Naive B cell (primary cell): ENCODE measurements at regions not wholly inside any gene's neighbourhood (a gene's known extent, or its start where the extent isn't known, plus 50 kb on each side); places are given as distances from the start of the nearest gene placed in this dataset.
A peak's percentile ranks its signal among the peaks of the same experiment; 100 is the strongest.
"Not testable (repeated sequence)": the region's sequence is repeated elsewhere in the genome, so short reads cannot be mapped to it uniquely, and the experiment has no call there.

Experiments
- ATAC-seq, 2 donors: fragments of 150-1000 bp; cut with Tn5 transposase; 2 replicates each; pipeline ENCODE4 v1.10.0; 2021; ENCODE audit warnings: low read depth in 2 of 2, mild to moderate bottlenecking in 2 of 2, moderate library complexity in 2 of 2
- DNase-seq: peaks from one replicate; pipeline ENCODE4 v3.0.0; 2022
- H3K27ac Mint-ChIP-seq, 6 donors: one replicate each; pipeline ENCODE4 v1.8.0; 2020 to 2022; ENCODE audit warnings: mild to moderate bottlenecking in 6 of 6, mixed read lengths in 6 of 6, moderate library complexity in 5 of 6, inconsistent platforms in 2 of 6
- H3K27me3 Mint-ChIP-seq, 3 donors: one replicate each; pipeline ENCODE4 v1.8.0; 2021 to 2022; ENCODE audit warnings: mixed read lengths in 3 of 3, mild to moderate bottlenecking in 1 of 3
- H3K36me3 Mint-ChIP-seq, 2 donors: one replicate each; pipeline ENCODE4 v1.8.0; 2020 to 2022; ENCODE audit warnings: mixed read lengths in 2 of 2, inconsistent platforms in 1 of 2, mild to moderate bottlenecking in 1 of 2
- H3K4me1 Mint-ChIP-seq, 3 donors: one replicate each; pipeline ENCODE4 v1.8.0; 2020 to 2022; ENCODE audit warnings: mixed read lengths in 3 of 3, inconsistent platforms in 1 of 3, mild to moderate bottlenecking in 1 of 3, moderate library complexity in 1 of 3
- H3K4me3 Mint-ChIP-seq, 8 donors: one replicate each; pipeline ENCODE4 v1.8.0; 2020 to 2022; ENCODE audit warnings: mild to moderate bottlenecking in 8 of 8, mixed read lengths in 8 of 8, moderate library complexity in 8 of 8, inconsistent platforms in 2 of 8
- H3K9me3 Mint-ChIP-seq, 7 donors: one replicate each; pipeline ENCODE4 v1.8.0; 2020 to 2022; ENCODE audit warnings: mixed read lengths in 7 of 7, mild to moderate bottlenecking in 5 of 7, inconsistent platforms in 2 of 7, moderate library complexity in 1 of 7

DNA sequence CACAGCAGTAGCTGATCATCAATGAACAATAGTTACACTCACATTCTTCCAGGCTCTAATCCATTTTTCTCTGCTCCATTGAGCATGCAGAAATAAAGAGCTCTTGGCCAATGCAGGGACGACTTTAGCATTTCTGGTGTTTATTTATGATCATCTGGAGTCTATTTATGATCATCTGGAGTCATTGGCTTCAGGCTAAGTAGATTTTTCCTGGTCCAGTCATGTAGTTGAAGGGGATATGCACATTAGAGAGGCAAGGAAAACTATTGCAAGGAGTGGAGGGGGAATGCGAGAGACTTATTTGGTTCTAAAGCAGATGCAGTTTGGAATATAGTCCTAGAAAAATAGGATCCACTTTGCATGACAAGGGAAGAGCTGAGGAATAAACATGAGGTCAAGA is 113.0 kb upstream of the PRSS12 start:
- H3K27me3 Mint-ChIP-seq, H3K9me3 Mint-ChIP-seq, H3K4me1 Mint-ChIP-seq, H3K4me3 Mint-ChIP-seq, ATAC-seq, H3K27ac Mint-ChIP-seq, DNase-seq, H3K36me3 Mint-ChIP-seq: not testable (repeated sequence)

DNA sequence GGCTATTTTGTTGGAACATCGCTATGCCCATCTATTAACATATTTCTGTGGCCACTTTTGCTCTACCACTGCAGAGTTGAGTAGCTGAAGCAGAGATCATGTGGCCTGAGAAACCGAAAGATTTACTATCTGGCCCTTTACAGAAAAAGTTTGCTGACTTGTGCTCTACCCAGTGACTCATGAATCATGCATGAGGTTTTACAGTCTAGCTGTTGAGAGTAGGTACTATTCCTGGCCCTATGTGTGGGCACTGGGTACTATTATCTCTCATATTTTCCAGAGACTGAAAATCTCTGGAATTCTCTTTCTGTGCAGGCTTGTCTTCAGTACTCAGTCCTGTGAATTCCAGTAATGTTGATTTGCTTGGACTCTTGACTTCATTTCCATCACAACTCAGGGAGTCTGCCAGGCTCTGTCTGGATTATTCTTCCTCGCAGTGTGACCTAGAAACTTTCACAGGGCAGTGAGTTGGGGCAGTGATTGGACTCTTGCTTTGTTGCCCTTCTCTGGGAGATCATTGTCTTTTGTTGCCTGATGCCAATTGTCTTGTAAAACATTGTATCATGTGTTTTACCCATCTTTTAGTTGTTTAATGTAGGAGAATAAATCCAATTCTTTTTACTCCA is 121.3 kb upstream of the PRSS12 start:
- H3K9me3 Mint-ChIP-seq, H3K27me3 Mint-ChIP-seq, H3K4me3 Mint-ChIP-seq, ATAC-seq, H3K36me3 Mint-ChIP-seq, H3K4me1 Mint-ChIP-seq, DNase-seq, H3K27ac Mint-ChIP-seq: not testable (repeated sequence)

GRCh38 chr4:118474771-118475170 is 122.0 kb upstream of the PRSS12 start:
- not testable (repeated sequence) for H3K9me3 Mint-ChIP-seq, ATAC-seq, H3K4me1 Mint-ChIP-seq, DNase-seq, H3K27me3 Mint-ChIP-seq, H3K36me3 Mint-ChIP-seq, H3K4me3 Mint-ChIP-seq, H3K27ac Mint-ChIP-seq

DNA sequence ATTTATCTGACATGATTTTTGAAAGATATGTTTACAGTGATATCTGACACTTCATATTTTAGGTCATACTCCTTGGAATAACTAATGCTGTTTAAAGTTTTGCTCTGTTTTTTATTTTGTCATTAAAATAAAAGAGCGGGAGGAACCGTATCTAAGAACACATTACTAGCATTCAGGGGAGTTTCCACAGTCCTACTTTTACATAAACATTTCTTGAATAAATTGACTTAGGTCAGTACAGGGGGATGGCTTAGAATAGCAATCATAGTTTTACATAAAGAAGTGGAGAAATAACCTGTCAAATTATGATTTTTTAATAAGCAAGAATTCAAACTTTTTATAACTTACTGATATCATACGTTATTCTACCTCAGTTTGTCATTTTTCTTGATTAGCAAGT is 123.1 kb upstream of the PRSS12 start:
- not testable (repeated sequence) for H3K9me3 Mint-ChIP-seq, H3K4me3 Mint-ChIP-seq, DNase-seq, H3K27ac Mint-ChIP-seq, H3K4me1 Mint-ChIP-seq, ATAC-seq, H3K27me3 Mint-ChIP-seq, H3K36me3 Mint-ChIP-seq

GRCh38 chr4:118477826-118478225 is 125.0 kb upstream of the PRSS12 start:
- not testable (repeated sequence) for H3K4me1 Mint-ChIP-seq, DNase-seq, H3K9me3 Mint-ChIP-seq, H3K27me3 Mint-ChIP-seq, H3K4me3 Mint-ChIP-seq, ATAC-seq, H3K27ac Mint-ChIP-seq, H3K36me3 Mint-ChIP-seq

DNA sequence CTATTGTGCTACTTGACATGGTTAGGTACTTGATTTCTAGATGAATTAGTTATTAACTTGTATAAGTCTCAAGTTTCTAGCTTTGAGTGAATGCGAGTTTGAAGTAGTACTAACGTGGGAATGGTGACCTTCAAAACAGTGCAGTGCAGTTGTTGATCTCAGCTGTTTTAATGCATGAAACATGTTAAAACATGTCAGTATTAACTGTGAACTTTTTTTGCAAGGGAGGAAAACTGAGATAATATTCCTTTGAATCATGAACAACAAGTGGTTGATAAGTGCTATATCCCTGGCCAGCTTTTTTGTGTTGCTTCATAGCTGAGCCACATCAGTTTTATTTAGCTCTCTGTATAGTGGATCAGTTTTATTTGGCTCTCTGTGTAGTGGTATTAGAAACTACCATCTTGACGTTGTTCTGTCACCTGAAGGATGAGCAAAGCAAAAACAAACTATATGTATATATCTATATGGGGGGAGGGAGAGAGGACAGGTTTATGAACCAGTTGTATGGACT is 133.1 kb upstream of the PRSS12 start:
- not testable (repeated sequence) for H3K36me3 Mint-ChIP-seq, H3K4me3 Mint-ChIP-seq, H3K9me3 Mint-ChIP-seq, H3K27me3 Mint-ChIP-seq, DNase-seq, H3K4me1 Mint-ChIP-seq, ATAC-seq, H3K27ac Mint-ChIP-seq

DNA sequence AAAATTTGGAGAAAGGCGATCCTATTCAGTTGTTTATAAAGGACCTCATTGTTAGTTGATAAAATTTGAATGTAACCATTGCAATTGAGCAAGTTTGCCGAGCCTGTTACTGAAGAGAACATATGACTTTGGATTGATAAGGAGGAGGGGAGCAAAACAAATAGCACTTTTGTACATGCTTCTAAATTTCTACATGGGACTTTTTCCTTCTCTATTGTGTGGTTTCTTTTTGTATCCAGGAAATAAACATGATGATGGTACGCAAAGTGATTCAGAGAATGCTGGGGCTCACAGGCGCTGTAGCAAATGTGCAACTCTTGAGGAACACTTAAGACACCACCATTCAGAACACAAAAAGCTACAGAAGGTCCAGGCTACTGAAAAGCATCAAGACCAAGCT is 140.2 kb upstream of the PRSS12 start:
- H3K4me1 Mint-ChIP-seq, DNase-seq, H3K9me3 Mint-ChIP-seq, H3K27me3 Mint-ChIP-seq, ATAC-seq, H3K36me3 Mint-ChIP-seq, H3K4me3 Mint-ChIP-seq: not testable (repeated sequence)
- peak overlapping the region in 1 of 6 donors; percentile 11 for H3K27ac Mint-ChIP-seq

DNA sequence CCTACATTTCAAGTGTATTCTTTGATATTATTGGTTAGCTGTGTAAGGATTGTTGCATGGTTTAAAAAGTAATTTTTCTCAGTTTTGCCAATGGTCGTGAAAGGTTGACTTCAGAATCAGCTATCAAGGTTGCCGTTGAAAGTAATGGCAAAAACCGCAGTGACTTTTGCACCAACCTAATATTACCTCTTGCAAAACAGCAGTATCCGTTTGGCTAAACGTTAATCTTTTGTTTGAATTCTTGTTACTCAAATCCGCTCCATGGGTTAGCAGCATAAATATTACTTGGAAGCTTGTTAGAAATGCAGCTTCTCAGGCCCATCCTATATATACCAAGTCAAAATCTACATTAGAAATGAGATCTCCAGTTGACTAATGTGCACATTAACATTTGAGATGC is 141.6 kb upstream of the PRSS12 start:
- H3K36me3 Mint-ChIP-seq, H3K4me3 Mint-ChIP-seq, DNase-seq, H3K4me1 Mint-ChIP-seq, H3K27ac Mint-ChIP-seq, ATAC-seq, H3K9me3 Mint-ChIP-seq: not testable (repeated sequence)
- peaks cover 0 to 12% (median 0%) of the 10 kb centered on the region in 3 donors for H3K27me3 Mint-ChIP-seq

DNA sequence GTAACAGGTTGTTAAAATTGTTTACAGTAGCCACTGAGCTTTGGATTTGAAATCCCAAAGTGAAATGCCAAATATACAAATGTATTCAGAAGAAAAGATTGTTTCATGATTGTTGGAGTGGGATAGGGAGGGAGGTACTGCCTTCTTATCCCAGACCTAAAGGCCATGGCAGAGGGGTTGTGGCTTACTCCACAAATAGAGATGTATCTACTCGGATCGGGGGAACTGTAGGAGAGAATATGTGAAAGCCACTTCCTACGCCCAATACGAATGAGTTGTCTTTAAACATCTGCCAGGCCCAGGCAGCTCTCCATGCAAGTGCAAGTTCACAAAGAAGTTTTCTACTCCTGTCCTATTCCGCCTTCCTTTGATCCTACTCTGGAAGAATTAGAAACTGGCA is 150.2 kb upstream of the PRSS12 start:
- not testable (repeated sequence) for ATAC-seq, H3K9me3 Mint-ChIP-seq, H3K27me3 Mint-ChIP-seq, H3K4me3 Mint-ChIP-seq, H3K4me1 Mint-ChIP-seq, H3K36me3 Mint-ChIP-seq, H3K27ac Mint-ChIP-seq, DNase-seq

DNA sequence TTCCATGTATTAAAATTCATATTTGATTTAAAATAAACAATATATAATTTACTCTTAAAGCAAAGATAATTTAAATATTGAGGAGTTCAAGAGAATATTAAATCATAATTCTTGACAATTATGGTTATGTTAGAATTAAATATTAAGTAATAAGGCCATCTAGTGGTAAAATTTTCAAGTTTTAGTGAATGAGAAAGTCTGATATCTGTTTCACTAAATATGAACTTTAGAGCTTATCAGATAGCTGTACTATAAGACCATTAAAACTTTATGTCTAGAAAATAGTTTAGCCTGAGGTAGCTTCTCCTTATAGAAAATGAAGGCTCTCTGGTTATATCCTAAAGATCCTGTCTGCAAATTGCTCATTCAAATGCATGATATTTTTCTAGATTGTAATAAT is 152.1 kb upstream of the PRSS12 start:
- not testable (repeated sequence) for H3K27me3 Mint-ChIP-seq, H3K27ac Mint-ChIP-seq, H3K36me3 Mint-ChIP-seq, H3K9me3 Mint-ChIP-seq, H3K4me3 Mint-ChIP-seq, DNase-seq, H3K4me1 Mint-ChIP-seq, ATAC-seq

DNA sequence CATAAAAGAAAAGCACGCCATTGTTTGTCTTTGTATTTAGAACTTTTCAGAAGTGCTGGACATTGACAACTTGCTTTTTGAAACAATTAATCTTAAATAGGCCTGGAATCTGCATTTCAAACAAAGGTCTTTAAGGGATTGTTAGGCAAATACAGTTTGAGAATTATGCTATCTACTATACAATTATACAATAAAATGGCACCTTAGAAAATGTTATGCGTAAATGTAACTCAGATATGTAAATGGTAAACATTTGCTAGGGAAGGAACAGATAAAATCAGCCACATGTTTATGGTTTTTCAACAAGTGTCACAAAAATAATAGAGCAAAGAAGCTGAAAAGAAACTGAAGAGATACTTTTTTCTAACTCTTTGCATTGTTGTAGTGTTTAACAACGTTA is 152.7 kb upstream of the PRSS12 start:
- ATAC-seq, H3K4me1 Mint-ChIP-seq, H3K9me3 Mint-ChIP-seq, H3K4me3 Mint-ChIP-seq, H3K27me3 Mint-ChIP-seq, H3K36me3 Mint-ChIP-seq, DNase-seq, H3K27ac Mint-ChIP-seq: not testable (repeated sequence)

GRCh38 chr4:118512870-118513269 is 160.1 kb upstream of the PRSS12 start:
- not testable (repeated sequence) for H3K36me3 Mint-ChIP-seq, H3K4me3 Mint-ChIP-seq, H3K9me3 Mint-ChIP-seq, H3K27ac Mint-ChIP-seq, H3K27me3 Mint-ChIP-seq, DNase-seq, ATAC-seq, H3K4me1 Mint-ChIP-seq

DNA sequence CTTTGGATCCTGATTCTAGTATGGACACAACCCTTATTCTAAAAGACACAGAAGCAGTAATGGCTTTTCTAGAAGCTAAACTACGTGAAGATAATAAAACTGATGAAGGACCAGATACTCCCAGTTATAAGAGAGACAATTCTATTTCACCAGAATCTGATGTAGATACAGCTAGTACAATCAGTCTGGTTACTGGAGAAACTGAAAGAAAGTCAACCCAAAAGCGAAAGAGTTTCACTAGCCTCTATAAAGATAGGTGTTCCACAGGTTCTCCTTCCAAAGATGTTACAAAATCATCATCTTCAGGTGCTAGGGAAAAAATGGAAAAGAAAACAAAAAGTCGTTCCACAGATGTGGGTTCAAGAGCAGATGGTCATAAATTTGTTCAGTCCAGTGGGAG is 161.5 kb upstream of the PRSS12 start:
- not testable (repeated sequence) for H3K4me3 Mint-ChIP-seq, ATAC-seq, H3K9me3 Mint-ChIP-seq, H3K27me3 Mint-ChIP-seq, H3K36me3 Mint-ChIP-seq, H3K4me1 Mint-ChIP-seq, DNase-seq, H3K27ac Mint-ChIP-seq

DNA sequence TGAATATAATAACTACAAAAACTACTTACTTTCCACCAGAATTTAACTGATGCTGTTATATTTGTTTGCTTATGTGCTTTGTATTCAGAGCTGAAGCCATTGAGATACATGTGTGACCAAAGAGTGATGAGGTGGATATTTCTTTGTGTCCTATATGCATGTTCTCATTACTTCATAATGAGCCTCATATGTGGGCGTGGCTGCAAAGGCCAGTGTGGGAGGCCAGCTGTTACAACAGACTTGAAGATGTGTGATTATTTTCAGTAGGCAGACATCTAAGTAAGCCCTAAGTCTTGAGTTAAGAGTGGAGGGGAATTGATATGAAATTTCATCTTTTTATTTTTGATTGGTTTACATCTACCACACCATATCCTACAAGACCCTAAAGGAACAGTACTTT is 163.3 kb upstream of the PRSS12 start:
- not testable (repeated sequence) for H3K27ac Mint-ChIP-seq, H3K4me3 Mint-ChIP-seq, DNase-seq, H3K9me3 Mint-ChIP-seq, H3K27me3 Mint-ChIP-seq, H3K36me3 Mint-ChIP-seq, H3K4me1 Mint-ChIP-seq, ATAC-seq

DNA sequence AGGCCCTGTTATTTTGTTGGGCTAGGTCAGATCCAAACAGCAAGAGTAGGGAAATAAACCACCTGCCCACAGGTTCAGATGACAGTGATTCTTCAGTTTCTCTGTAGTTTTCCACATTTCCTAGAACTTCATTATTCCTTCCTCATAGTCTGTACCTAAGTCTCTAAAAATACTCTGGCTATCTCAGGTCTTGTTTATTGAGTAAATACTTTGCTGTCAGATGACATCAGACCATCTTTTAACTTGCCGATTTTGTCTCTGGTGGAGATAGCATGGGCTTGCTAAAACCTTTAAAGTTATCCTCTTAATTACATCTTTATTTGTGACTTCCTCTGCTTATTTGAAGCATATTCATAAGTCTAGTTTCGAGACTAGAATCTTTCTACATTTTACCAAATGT is 155.1 kb upstream of the METTL14 start:
- H3K9me3 Mint-ChIP-seq, ATAC-seq, H3K27me3 Mint-ChIP-seq, H3K27ac Mint-ChIP-seq, H3K4me3 Mint-ChIP-seq, H3K36me3 Mint-ChIP-seq, DNase-seq, H3K4me1 Mint-ChIP-seq: not testable (repeated sequence)
